ENCODE measurements at regions not wholly inside any gene's neighbourhood (a gene's known extent, or its start where the extent isn't known, plus 50 kb on each side); places are given as distances from the start of the nearest gene placed in this dataset.
"Not testable (repeated sequence)": the region's sequence is repeated elsewhere in the genome, so short reads cannot be mapped to it uniquely, and the experiment has no call there.

- DNase-seq = no peak
Observed at GRCh38 chr2:143996974-143997373, 522.9 kb downstream of the ZEB2 start.

GRCh38 chr2:143994961-143995360, 525.0 kb downstream of the ZEB2 start:
- DNase-seq = no peak

- not testable (repeated sequence) for DNase-seq
Observed at GRCh38 chr2:143991596-143991995, 528.3 kb downstream of the ZEB2 start.

- DNase-seq = no peak
Observed at GRCh38 chr2:143988082-143988481, 531.8 kb downstream of the ZEB2 start.

GRCh38 chr2:143981428-143981827, 538.5 kb downstream of the ZEB2 start:
- no peak for DNase-seq

GRCh38 chr2:143977356-143977755, 542.6 kb downstream of the ZEB2 start:
- DNase-seq = no peak

GRCh38 chr2:143975216-143975615, 544.7 kb downstream of the ZEB2 start:
- no peak for DNase-seq

- DNase-seq = no peak
Observed at GRCh38 chr2:143974262-143974661, 545.7 kb downstream of the ZEB2 start.

GRCh38 chr2:143968860-143969259, 551.1 kb downstream of the ZEB2 start:
- no peak for DNase-seq

GRCh38 chr2:143968360-143968759, 551.6 kb downstream of the ZEB2 start:
- DNase-seq = no peak

- no peak for DNase-seq
Observed at GRCh38 chr2:143965493-143966164, 554.3 kb downstream of the ZEB2 start.

GRCh38 chr2:143964891-143965290, 555.0 kb downstream of the ZEB2 start:
- no peak for DNase-seq

- DNase-seq = no peak
Observed at GRCh38 chr2:143960177-143960576, 559.7 kb downstream of the ZEB2 start.

- no peak for DNase-seq
Observed at GRCh38 chr2:143957321-143957720, 562.6 kb downstream of the ZEB2 start.

GRCh38 chr2:143955401-143956065, 564.4 kb downstream of the ZEB2 start:
- DNase-seq = no peak

- no peak for DNase-seq
Observed at GRCh38 chr2:143954844-143955243, 565.1 kb downstream of the ZEB2 start.

GRCh38 chr2:143954186-143954585, 565.7 kb downstream of the ZEB2 start:
- no peak for DNase-seq

GRCh38 chr2:143953451-143954030, 566.4 kb downstream of the ZEB2 start:
- DNase-seq = no peak

- DNase-seq = no peak
Observed at GRCh38 chr2:143952536-143952935, 567.4 kb downstream of the ZEB2 start.

- no peak for DNase-seq
Observed at GRCh38 chr2:143950704-143951103, 569.2 kb downstream of the ZEB2 start.

- no peak for DNase-seq
Observed at GRCh38 chr2:143949121-143949848, 570.6 kb downstream of the ZEB2 start.

GRCh38 chr2:143948710-143949109, 571.2 kb downstream of the ZEB2 start:
- DNase-seq = no peak
